HG03558 (cell line): ENCODE measurements at regions not wholly inside any gene's neighbourhood (a gene's known extent, or its start where the extent isn't known, plus 50 kb on each side); places are given as distances from the start of the nearest gene placed in this dataset.
A peak's percentile ranks its signal among the peaks of the same experiment; 100 is the strongest.
"Not testable (repeated sequence)": the region's sequence is repeated elsewhere in the genome, so short reads cannot be mapped to it uniquely, and the experiment has no call there.

ENCODE experiments used
- ATAC-seq: cut with Tn5 transposase; IDR thresholded peaks from one replicate; pipeline ENCODE4 v1.9.1; 2021; ENCODE audit warnings: moderate number of reproducible peaks; ENCODE audit not compliant: unreplicated experiment; ENCODE audit errors: extremely low read depth

DNA sequence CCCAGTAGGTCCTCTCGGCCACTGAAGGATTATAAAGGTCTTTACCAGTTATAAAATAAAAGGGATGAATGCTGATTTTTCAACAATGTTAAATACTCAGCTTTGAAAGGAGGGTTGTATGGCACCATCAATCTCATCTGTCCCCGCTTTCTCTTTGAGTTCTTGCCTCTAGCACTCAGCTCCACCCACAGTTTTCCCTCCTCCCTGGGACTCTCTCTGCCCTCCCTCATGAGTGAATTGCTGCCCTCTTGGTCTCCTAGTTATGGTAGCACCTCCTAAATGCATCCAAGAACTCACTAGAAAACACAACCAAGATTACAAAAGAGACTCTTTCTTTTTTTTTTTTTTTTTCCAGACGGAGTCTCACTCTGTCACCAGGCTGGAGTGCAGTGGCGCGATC lies 91.0 kb downstream of the TEX35 start:
- ATAC-seq: no peak

DNA sequence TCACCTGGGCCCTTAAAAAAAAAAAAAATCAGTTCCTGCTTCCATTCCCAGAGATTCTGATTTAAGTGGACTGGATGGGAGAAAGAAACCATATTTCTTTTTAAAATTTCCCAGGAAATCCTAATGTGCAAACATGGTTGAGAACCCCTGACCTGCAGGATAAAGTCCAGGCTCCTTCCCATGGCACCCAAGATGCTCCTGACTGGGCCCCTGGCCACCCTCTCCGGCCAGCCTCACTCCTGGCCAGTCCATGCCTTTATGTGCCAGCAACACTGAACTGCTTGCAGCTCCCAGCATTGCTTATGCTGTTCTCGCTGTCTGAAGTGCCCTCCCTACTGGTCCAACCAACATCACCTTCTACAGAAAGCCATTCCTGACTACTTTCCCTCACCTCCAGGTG lies 93.9 kb downstream of the TEX35 start:
- ATAC-seq: no peak

GRCh38 chr1:178607718-178608408 lies 95.0 kb downstream of the TEX35 start:
- peak; percentile 51 for ATAC-seq

- peak; percentile 10 for ATAC-seq
Measured at GRCh38 chr1:178609015-178609414, 96.1 kb downstream of the TEX35 start.

DNA sequence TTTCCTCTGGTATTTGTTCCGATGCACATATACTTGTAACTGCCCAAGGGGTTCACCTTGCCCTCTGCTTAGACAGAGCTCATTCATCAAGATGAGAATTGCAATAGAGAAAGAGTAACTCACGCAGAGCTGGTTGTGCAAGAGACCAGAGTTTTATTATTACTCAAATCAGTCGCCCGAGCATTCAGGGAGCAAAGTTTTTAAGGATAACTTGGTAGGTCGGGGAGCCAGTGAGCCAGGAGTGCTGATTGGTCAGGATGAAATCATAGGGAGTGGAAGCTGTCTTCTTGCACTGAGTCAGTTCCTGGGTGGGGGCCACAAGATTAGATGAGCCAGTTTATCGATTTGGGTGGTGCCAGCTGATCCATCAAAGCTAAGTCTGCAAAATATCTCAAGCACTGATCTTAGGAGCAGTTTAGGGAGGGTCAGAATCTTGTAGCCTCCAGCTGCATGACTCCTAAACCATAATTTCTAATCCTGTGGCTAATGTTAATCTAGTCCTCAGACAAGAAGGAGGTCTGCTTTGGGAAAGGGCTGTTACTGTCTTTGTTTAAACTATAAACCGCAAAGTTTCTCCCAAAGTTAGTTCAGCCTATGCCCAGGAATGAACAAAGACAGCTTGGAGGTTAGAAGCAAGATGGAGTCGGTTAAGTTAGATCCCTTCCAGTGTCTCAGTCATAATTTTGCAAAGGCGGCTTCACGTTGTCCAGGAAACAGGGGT lies 97.9 kb downstream of the TEX35 start:
- ATAC-seq: not testable (repeated sequence)

- ATAC-seq: no peak
Measured at GRCh38 chr1:178612261-178612660, 99.4 kb downstream of the TEX35 start.

- ATAC-seq: no peak
Measured at GRCh38 chr1:178613271-178613945, 100.5 kb downstream of the TEX35 start.

DNA sequence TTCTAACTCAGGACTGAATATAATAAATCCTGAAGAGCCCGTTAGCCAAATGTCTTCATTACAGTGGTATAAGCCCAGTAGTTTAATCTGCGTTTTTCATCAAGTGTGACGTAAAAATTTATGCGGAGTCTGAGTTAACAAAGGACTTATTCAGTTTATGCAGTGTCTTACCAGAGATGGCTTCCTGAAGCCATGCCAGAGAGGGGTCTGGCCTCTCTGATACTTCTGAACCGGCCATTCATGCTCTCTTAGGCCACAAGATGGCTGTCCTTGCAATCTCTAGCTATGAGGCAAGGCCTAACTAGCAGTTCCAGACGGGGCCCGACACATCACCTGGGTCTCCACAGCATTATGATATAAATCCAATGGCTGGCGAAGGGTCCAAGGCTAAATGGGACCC lies 101.4 kb downstream of the TEX35 start:
- ATAC-seq: no peak

- ATAC-seq: no peak
Measured at GRCh38 chr1:178619042-178619927, 105.8 kb upstream of the RALGPS2 start.

DNA sequence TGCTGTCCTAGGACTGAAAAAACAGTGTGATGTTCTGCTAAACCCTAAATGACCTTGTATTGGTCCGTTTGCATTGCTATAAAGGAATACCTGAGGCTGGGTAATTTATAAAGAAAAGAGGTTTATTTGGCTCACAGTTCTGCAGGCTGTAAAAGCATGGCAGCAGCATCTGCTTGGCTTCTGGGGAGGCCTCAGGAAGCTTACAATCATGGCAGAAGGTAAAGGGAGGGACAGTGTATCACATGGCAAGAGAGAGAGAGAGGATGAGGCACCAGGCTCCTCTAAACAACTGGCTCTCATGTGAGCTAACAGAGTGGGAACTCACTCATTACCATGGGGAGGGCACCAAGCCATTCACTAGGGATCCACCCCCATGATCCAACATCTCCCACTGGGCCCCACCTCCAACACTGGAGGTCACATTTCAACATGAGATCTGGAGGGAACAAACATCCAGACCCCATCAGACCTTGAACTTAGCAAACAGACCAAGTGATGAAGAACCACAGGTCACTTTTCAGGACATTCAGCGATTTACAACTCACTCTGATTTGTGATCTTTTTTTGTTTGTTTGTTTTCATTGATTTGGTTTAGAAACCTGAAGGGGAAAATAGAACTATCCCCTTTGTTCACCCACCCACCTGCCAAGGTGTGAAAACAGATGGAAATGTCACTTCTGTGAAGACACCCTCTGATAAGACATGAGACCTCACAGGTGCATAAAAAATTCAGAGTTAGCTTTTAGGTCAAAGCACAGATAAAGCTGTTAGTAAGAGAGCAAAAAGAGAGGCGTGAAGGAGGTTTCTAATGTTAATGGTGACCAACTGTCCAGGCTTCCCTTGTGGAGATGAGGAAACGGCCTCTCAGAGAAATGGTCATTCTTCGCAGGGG lies 104.2 kb upstream of the RALGPS2 start:
- ATAC-seq: no peak

DNA sequence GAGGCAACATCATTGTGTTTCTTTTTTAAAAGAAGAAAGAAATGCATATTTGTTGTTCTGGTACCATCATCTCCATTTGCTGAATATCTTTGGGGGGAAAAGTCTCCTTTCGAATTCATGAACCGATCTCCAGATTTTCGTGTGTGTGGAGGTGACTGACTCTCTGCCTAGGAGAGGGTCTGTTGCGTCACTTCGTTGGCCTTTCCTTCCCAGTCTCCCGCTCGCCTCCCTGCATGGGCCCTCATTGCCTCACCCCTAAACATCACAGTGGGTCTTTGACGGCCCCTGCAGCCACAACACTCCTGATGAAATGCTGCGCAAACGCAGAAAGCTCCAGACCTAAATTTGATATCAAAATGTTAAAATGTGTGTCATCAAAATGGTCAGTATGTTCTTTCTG lies 103.2 kb upstream of the RALGPS2 start:
- ATAC-seq: no peak

DNA sequence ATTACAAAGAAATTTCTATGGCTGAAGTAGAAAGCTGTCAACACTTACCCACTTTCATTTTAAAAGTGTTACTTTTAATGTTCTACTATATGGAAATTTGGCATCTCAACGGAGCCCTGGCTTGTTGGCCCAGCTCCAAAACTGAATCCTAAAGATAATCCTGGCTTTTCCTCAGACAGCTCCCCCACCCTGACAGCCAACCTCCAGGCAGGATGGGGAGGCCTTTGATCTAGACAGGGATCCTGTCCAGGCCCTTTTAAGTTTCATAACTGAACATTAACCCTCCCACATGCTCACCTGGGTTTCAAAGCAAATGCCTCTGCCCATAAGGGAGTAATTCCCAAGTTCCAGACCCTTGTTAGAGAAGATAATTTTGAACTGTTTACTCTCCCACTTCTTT lies 99.3 kb upstream of the RALGPS2 start:
- no peak for ATAC-seq

GRCh38 chr1:178627037-178627436 lies 98.0 kb upstream of the RALGPS2 start:
- no peak for ATAC-seq

DNA sequence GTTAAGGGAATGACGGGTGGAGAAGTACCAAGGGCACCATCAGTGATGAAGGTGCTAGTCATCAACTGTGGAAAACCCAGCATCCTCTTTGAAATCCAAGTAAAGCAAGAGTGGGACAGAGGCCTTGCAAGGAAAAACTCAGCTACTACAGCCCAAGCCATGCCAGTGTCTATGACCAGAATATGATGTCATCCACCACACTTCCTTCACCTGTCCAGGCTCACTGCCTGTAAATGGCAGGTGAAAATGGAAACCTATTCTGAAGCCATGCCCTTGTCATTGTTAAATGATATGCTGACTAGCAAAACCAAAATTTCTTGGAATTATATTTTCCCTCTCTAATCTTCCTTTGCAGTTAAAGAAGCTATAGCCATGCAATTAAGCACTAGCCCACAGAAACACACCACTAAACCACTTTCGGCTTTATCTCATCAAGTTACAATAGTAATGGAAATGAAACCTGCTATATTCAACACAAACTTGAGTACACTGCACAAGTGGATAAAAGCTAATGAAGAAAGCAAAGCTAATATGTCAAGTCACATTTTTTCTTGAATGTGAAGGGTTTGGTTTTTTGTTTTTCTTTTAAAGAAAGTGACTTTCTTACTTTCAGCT lies 96.3 kb upstream of the RALGPS2 start:
- no peak for ATAC-seq

GRCh38 chr1:178629252-178630154 lies 95.5 kb upstream of the RALGPS2 start:
- no peak for ATAC-seq

DNA sequence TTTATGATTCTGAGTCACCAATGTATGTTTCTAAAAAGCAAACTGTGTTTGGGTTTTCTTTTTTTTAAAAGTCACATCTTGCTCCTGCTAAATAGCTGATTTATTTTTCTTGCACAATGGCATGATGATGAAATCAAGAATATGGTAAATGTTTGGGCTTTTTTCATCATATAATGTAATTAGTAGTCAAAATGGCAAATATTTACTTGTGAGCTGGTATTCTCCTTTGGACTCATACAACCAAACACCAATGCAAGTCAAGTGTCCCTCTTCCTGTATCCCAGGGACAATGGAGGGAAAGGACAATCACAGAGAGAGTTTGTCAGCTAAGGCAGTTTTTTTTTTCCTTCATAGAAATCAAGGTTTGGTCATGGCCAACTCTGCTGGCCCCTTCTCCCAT lies 94.6 kb upstream of the RALGPS2 start:
- ATAC-seq: no peak

DNA sequence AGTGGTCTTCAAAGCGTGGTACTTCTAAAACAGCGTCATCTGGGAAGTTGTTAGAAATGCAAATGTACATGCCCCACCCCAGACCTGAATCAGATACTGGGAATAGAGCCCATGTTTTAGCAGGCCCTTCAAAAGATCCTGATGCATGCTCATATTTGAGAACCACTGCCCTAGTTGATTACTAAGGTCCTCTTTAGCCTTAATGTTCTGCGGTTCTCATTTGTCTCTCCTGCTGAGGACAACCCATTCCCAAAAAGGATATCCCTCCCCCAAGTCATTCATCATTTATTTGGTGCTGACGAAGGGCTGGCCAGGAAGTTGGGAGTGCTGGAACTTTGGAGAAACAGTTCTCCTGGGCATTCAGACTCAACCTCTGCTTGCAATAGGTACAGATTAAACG lies 92.4 kb upstream of the RALGPS2 start:
- no peak for ATAC-seq

- ATAC-seq: no peak
Measured at GRCh38 chr1:178633056-178633455, 92.0 kb upstream of the RALGPS2 start.
